ENCODE measurements at regions not wholly inside any gene's neighbourhood (a gene's known extent, or its start where the extent isn't known, plus 50 kb on each side); places are given as distances from the start of the nearest gene placed in this dataset.

- BruUV-seq (replicated peaks) = no TSS peak
- POLR2A ChIA-PET (ENCODE audit: unreplicated experiment) = no interaction called here
Measured at GRCh38 chr2:128556633-128557032, 238.0 kb upstream of the HS6ST1 start.

DNA sequence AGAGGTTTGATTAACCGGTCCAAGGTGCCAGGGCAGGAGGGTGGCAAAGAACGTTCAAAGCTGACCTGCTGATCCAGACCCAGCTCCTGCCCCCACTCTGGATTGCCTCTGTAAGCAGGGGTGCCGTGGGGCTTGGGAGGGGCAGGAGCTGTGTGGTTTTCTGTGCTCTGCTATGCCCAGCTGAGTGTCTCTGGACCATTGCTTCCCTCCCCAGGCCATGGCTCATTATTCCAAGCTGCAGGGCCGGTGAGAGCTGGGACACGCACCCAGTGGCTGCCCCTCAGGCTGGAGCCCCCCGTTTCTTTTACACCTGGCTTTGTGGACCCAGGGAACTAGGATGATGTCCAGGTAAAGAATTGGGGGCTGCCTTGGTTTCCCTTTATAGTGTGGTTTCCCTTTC is 238.4 kb upstream of the HS6ST1 start:
- no peaks in the 10 kb centered on the region for H3K36me3 ChIP-seq (ENCODE audit: low read depth)
- CTCF ChIA-PET = no interaction called here
- H3K27ac ChIP-seq = no peak overlapping the region
- no peaks in the 10 kb centered on the region for H3K9me3 ChIP-seq (ENCODE audit: insufficient read depth, low read depth)
- H3K79me2 ChIP-seq (ENCODE audit: low read depth) = no peaks in the 10 kb centered on the region
- no peak overlapping the region for H3K4me3 ChIP-seq
- no peaks in the 10 kb centered on the region for H3K27me3 ChIP-seq (ENCODE audit: insufficient read depth, low read depth)
- TF ChIP-seq EZH2 (IDR thresholded peaks at IDR 0.05; ENCODE audit: low read depth) (no peak), CTCF (conservative IDR thresholded peaks at IDR 0.05) (no peak)
- intact Hi-C loops (cut with micrococcal nuclease; ENCODE audit: unreplicated experiment) = no loop called here
- H3K9me2 ChIP-seq (ENCODE audit: insufficient read depth) = no peaks in the 10 kb centered on the region
- no peak overlapping the region for H2AFZ ChIP-seq
- no peak overlapping the region for H3K4me2 ChIP-seq
- no peaks in the 10 kb centered on the region for H3F3A ChIP-seq (ENCODE audit: insufficient read depth, low read depth)
- no TSS peak for BruUV-seq (replicated peaks)
- POLR2A ChIA-PET (ENCODE audit: unreplicated experiment) = no interaction called here
- H4K20me1 ChIP-seq (ENCODE audit: insufficient read depth) = no peaks in the 10 kb centered on the region
- peaks cover 13% of the 10 kb centered on the region for H3K4me1 ChIP-seq (replicated peaks; ENCODE audit: insufficient read depth)
- no peak for DNase-seq

More at GRCh38 chr2:128556633-128557032, 238.0 kb upstream of the HS6ST1 start:
- intact Hi-C loops (cut with micrococcal nuclease; ENCODE audit: unreplicated experiment) = no loop called here
- TF ChIP-seq EZH2 (IDR thresholded peaks at IDR 0.05; ENCODE audit: low read depth) = no peak
- TF ChIP-seq CTCF (conservative IDR thresholded peaks at IDR 0.05) = no peak
- DNase-seq = no peak
- Histone ChIP-seq H3K4me3 (no peak overlapping the region), H3K27ac (no peak overlapping the region), H3F3A (ENCODE audit: insufficient read depth, low read depth) (no peaks in the 10 kb centered on the region), H3K36me3 (ENCODE audit: low read depth) (no peaks in the 10 kb centered on the region), H2AFZ (no peak overlapping the region), H4K20me1 (ENCODE audit: insufficient read depth) (no peaks in the 10 kb centered on the region), H3K4me1 (replicated peaks; ENCODE audit: insufficient read depth) (peaks cover 9% of the 10 kb centered on the region; the same call in 1 of the 2 replicates), H3K9me3 (ENCODE audit: insufficient read depth, low read depth) (no peaks in the 10 kb centered on the region), H3K27me3 (ENCODE audit: insufficient read depth, low read depth) (no peaks in the 10 kb centered on the region), H3K9me2 (ENCODE audit: insufficient read depth) (no peaks in the 10 kb centered on the region), H3K4me2 (no peak overlapping the region), H3K79me2 (ENCODE audit: low read depth) (no peaks in the 10 kb centered on the region)
- CTCF ChIA-PET = no interaction called here

GRCh38 chr2:128557831-128558241 is 239.2 kb upstream of the HS6ST1 start:
- Histone ChIP-seq H3K4me3 (no peak overlapping the region), H3K27ac (no peak overlapping the region), H3K27me3 (ENCODE audit: insufficient read depth, low read depth) (no peaks in the 10 kb centered on the region), H3K36me3 (ENCODE audit: low read depth) (no peaks in the 10 kb centered on the region), H3K9me2 (ENCODE audit: insufficient read depth) (no peaks in the 10 kb centered on the region), H4K20me1 (ENCODE audit: insufficient read depth) (no peaks in the 10 kb centered on the region), H2AFZ (no peak overlapping the region), H3K9me3 (ENCODE audit: insufficient read depth, low read depth) (no peaks in the 10 kb centered on the region), H3K4me1 (replicated peaks; ENCODE audit: insufficient read depth) (peaks cover 21% of the 10 kb centered on the region), H3F3A (ENCODE audit: insufficient read depth, low read depth) (no peaks in the 10 kb centered on the region), H3K79me2 (ENCODE audit: low read depth) (no peaks in the 10 kb centered on the region), H3K4me2 (no peak overlapping the region)
- no TSS peak for BruUV-seq (replicated peaks)
- DNase-seq = no peak
- intact Hi-C loops (cut with micrococcal nuclease; ENCODE audit: unreplicated experiment) = no loop called here
- ChIA-PET CTCF (no interaction called here), POLR2A (ENCODE audit: unreplicated experiment) (no interaction called here)
- TF ChIP-seq EZH2 (IDR thresholded peaks at IDR 0.05; ENCODE audit: low read depth) (no peak), CTCF (conservative IDR thresholded peaks at IDR 0.05) (no peak)
